ENCODE measurements at regions not wholly inside any gene's neighbourhood (a gene's known extent, or its start where the extent isn't known, plus 50 kb on each side); places are given as distances from the start of the nearest gene placed in this dataset.

DNA sequence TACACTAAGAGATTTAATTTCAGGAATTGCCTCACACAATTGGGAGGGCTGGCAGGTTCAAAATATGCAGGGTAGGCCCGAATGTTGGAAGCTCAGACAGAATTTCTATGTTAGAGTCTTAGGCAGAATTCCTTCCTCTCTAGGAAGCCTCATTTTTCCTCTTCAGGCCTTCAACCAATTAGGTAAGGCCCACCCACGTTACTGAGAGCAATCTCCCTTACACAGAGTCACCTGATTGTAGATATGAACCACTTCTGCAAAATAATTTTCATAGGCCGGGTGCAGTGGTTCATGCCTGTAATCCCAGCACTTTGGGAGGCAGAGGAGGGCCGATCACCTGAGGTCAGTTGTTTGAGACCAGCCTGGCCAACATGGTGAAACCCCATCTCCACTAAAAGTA lies 50.2 kb upstream of the HIVEP1 start:
- ChIA-PET CTCF (interaction anchor here in 1 of 2 donors (0.6 kb wide), 1 partner anchor 27 kb away, joined by 3 read pairs; no protein-coding TSS in a partner anchor), POLR2A (no interaction called here)
- no peak overlapping the region for H3K4me3 ChIP-seq (ENCODE audit: control insufficient read depth in 1 of 2, extremely low read depth in 1 of 2, low read length in 1 of 2)
- ATAC-seq (replicated peaks in 1 of 4) (no peak), DNase-seq (no peak)
- Mint-ChIP-seq H3K27me3 (no peaks in the 10 kb centered on the region), H3K36me3 (no peaks in the 10 kb centered on the region), H3K27ac (no peak overlapping the region), H3K9me3 (no peaks in the 10 kb centered on the region), H3K4me3 (no peak overlapping the region), H3K4me1 (no peaks in the 10 kb centered on the region)
- H3K27me3 ChIP-seq (replicated peaks in 1 of 2; ENCODE audit: control insufficient read depth in 2 of 2, extremely low read depth in 1 of 2, insufficient read depth in 2 of 2, low read length in 1 of 2): no peaks in the 10 kb centered on the region
- no peaks in the 10 kb centered on the region for H3K9me3 ChIP-seq
- WGBS (ENCODE audit: insufficient coverage): 100% methylated on average over 1 of the region's 4 CpGs
- no peaks in the 10 kb centered on the region for H3K4me1 ChIP-seq (ENCODE audit: control insufficient read depth in 1 of 2, extremely low read depth in 1 of 2, insufficient read depth in 2 of 2, low read length in 2 of 2)
- H3K36me3 ChIP-seq (ENCODE audit: control insufficient read depth in 2 of 2, extremely low read depth in 1 of 2, insufficient read depth in 1 of 2, low read length in 1 of 2): no peaks in the 10 kb centered on the region
- no peak overlapping the region for H3K27ac ChIP-seq (ENCODE audit: low read length)

DNA sequence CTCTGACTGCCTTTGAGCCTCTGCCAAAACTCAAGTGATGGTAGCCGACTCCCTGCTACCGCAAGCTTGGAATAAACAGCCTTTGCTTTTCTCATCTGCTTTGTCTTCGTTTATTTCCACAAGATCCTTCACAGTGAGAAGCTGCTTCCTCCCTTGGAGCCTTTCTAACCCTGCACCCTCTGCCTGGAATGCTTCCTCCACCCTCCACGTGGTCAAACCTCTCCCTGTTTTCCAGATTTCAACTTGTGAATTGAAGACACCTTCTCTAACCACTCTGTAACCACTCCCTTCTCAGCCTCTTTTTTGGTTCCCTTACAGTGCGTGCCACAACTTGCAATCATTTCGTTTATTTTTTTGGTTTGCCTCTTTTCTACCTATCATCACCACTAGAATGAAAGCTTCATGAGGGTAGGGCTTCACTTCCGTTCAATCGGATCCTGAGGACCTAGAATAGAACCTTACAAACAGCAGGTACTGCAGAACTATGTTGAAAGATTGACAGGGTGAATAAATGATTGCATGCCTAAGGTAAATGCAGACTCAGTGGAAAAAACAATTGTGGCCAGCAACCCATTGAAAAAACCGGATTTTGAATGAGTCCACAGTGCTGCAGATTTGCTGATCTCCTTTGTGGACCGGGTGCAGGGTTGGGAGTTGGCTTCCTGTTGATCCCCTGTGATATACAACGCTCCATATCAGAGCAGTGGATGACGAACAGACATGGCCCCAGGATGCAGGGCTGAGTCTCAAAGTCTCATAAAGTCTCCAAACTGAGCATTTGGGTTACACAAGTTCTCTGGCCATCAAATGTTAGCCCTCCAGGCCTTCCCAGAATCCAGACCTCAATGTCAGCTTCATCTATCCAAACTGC lies 51.0 kb upstream of the HIVEP1 start:
- no peak overlapping the region for H3K27ac Mint-ChIP-seq

DNA sequence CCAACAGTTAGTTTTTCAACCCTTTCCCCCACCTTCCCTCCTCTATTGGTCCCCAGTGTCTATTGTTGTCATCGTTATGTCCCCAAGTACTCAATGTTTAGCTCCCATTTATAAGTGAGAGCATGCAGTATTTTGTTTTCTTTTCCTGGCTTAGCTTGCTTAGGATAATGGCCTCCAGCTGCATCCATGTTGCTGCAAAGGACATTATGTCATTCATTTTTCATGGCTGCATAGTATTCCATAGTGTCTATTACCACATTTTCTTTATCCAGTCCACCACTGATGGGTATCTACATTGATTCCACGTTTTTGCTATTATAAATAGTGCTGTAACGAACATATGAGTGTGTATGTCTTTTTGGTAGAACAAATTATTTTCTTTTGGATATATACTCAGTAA lies 55.3 kb upstream of the HIVEP1 start:
- no peaks in the 10 kb centered on the region for H3K27me3 Mint-ChIP-seq
- Histone ChIP-seq H3K9me3 (no peaks in the 10 kb centered on the region), H3K27me3 (replicated peaks in 1 of 2; ENCODE audit: control insufficient read depth in 2 of 2, extremely low read depth in 1 of 2, insufficient read depth in 2 of 2, low read length in 1 of 2) (no peaks in the 10 kb centered on the region), H3K4me1 (ENCODE audit: control insufficient read depth in 1 of 2, extremely low read depth in 1 of 2, insufficient read depth in 2 of 2, low read length in 2 of 2) (no peaks in the 10 kb centered on the region), H3K4me3 (ENCODE audit: control insufficient read depth in 1 of 2, extremely low read depth in 1 of 2, low read length in 1 of 2) (no peak overlapping the region), H3K27ac (ENCODE audit: low read length) (no peak overlapping the region), H3K36me3 (ENCODE audit: control insufficient read depth in 2 of 2, extremely low read depth in 1 of 2, insufficient read depth in 1 of 2, low read length in 1 of 2) (no peaks in the 10 kb centered on the region)
- ATAC-seq (replicated peaks in 1 of 4) (no peak), DNase-seq (no peak)
- H3K36me3 Mint-ChIP-seq: no peaks in the 10 kb centered on the region
- H3K4me3 Mint-ChIP-seq: no peak overlapping the region
- ChIA-PET CTCF (no interaction called here), POLR2A (no interaction called here)
- WGBS (ENCODE audit: insufficient coverage): no CpG with 5 or more reads among the region's 3 CpGs
- H3K27ac Mint-ChIP-seq: no peak overlapping the region
- no peaks in the 10 kb centered on the region for H3K4me1 Mint-ChIP-seq
- no peaks in the 10 kb centered on the region for H3K9me3 Mint-ChIP-seq

More for the DNA sequence above, 51.0 kb upstream of the HIVEP1 start:
- Histone ChIP-seq H3K4me1 (ENCODE audit: control insufficient read depth in 1 of 2, extremely low read depth in 1 of 2, insufficient read depth in 2 of 2, low read length in 2 of 2) (no peaks in the 10 kb centered on the region), H3K4me3 (ENCODE audit: control insufficient read depth in 1 of 2, extremely low read depth in 1 of 2, low read length in 1 of 2) (no peak overlapping the region), H3K27me3 (replicated peaks in 1 of 2; ENCODE audit: control insufficient read depth in 2 of 2, extremely low read depth in 1 of 2, insufficient read depth in 2 of 2, low read length in 1 of 2) (no peaks in the 10 kb centered on the region), H3K27ac (ENCODE audit: low read length) (no peak overlapping the region), H3K9me3 (no peaks in the 10 kb centered on the region), H3K36me3 (ENCODE audit: control insufficient read depth in 2 of 2, extremely low read depth in 1 of 2, insufficient read depth in 1 of 2, low read length in 1 of 2) (no peaks in the 10 kb centered on the region)
- ChIA-PET CTCF (no interaction called here), POLR2A (no interaction called here)
- ATAC-seq (replicated peaks in 1 of 4): no peak
- Mint-ChIP-seq H3K9me3 (no peaks in the 10 kb centered on the region), H3K4me3 (no peak overlapping the region), H3K36me3 (no peaks in the 10 kb centered on the region), H3K27me3 (no peaks in the 10 kb centered on the region), H3K4me1 (no peaks in the 10 kb centered on the region)
- 82% methylated on average over 9 of the region's 12 CpGs for WGBS (ENCODE audit: insufficient coverage)
- no peak for DNase-seq

DNA sequence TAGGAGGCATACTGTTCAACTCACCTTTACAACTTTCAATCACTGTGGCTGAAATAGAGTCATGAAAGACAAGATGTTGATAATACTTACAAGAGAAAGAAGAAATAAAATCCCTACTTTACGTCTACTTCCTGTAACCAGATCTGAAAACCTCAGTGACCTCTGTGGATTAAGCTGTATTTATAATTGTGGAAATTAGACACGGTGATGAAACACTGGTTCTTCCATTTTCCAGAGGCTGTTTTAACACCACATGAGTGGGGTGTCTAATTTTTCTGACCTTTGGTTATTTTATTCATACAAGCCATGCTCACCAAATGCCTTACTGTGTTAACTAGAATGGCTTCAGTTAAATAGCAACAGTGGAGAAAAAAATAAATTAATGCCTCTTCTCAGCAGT lies 58.5 kb upstream of the HIVEP1 start:
- no peaks in the 10 kb centered on the region for H3K9me3 Mint-ChIP-seq
- no peak overlapping the region for H3K27ac ChIP-seq (ENCODE audit: low read length)
- WGBS (ENCODE audit: insufficient coverage): no CpG with 5 or more reads among the region's 2 CpGs
- no peak overlapping the region for H3K27ac Mint-ChIP-seq
- ChIA-PET CTCF (no interaction called here), POLR2A (no interaction called here)
- H3K27me3 ChIP-seq (replicated peaks in 1 of 2; ENCODE audit: control insufficient read depth in 2 of 2, extremely low read depth in 1 of 2, insufficient read depth in 2 of 2, low read length in 1 of 2): no peaks in the 10 kb centered on the region
- no peaks in the 10 kb centered on the region for H3K36me3 ChIP-seq (ENCODE audit: control insufficient read depth in 2 of 2, extremely low read depth in 1 of 2, insufficient read depth in 1 of 2, low read length in 1 of 2)
- H3K4me3 ChIP-seq (ENCODE audit: control insufficient read depth in 1 of 2, extremely low read depth in 1 of 2, low read length in 1 of 2): no peak overlapping the region
- no peaks in the 10 kb centered on the region for H3K9me3 ChIP-seq
- no peaks in the 10 kb centered on the region for H3K36me3 Mint-ChIP-seq
- ATAC-seq (replicated peaks in 1 of 4) (no peak), DNase-seq (no peak)
- no peaks in the 10 kb centered on the region for H3K4me1 ChIP-seq (ENCODE audit: control insufficient read depth in 1 of 2, extremely low read depth in 1 of 2, insufficient read depth in 2 of 2, low read length in 2 of 2)
- no peak overlapping the region for H3K4me3 Mint-ChIP-seq
- H3K27me3 Mint-ChIP-seq: no peaks in the 10 kb centered on the region
- H3K4me1 Mint-ChIP-seq: no peaks in the 10 kb centered on the region

GRCh38 chr6:11952316-11952715 lies 59.8 kb upstream of the HIVEP1 start:
- POLR2A ChIA-PET: no interaction called here
- no peaks in the 10 kb centered on the region for H3K27me3 Mint-ChIP-seq
- CTCF ChIA-PET: no interaction called here
- no peak overlapping the region for H3K27ac Mint-ChIP-seq
- H3K36me3 ChIP-seq (ENCODE audit: control insufficient read depth in 2 of 2, extremely low read depth in 1 of 2, insufficient read depth in 1 of 2, low read length in 1 of 2): no peaks in the 10 kb centered on the region
- H3K4me3 Mint-ChIP-seq: no peak overlapping the region
- H3K4me1 ChIP-seq (ENCODE audit: control insufficient read depth in 1 of 2, extremely low read depth in 1 of 2, insufficient read depth in 2 of 2, low read length in 2 of 2): no peaks in the 10 kb centered on the region
- H3K36me3 Mint-ChIP-seq: no peaks in the 10 kb centered on the region
- H3K9me3 ChIP-seq: no peaks in the 10 kb centered on the region
- no peaks in the 10 kb centered on the region for H3K27me3 ChIP-seq (replicated peaks in 1 of 2; ENCODE audit: control insufficient read depth in 2 of 2, extremely low read depth in 1 of 2, insufficient read depth in 2 of 2, low read length in 1 of 2)
- ATAC-seq (replicated peaks in 1 of 4): no peak
- DNase-seq: no peak
- no peaks in the 10 kb centered on the region for H3K9me3 Mint-ChIP-seq
- no peak overlapping the region for H3K27ac ChIP-seq (ENCODE audit: low read length)
- no peak overlapping the region for H3K4me3 ChIP-seq (ENCODE audit: control insufficient read depth in 1 of 2, extremely low read depth in 1 of 2, low read length in 1 of 2)
- no peaks in the 10 kb centered on the region for H3K4me1 Mint-ChIP-seq
- 83% methylated on average over 1 of the region's 2 CpGs for WGBS (ENCODE audit: insufficient coverage)

GRCh38 chr6:11951868-11952267 lies 60.2 kb upstream of the HIVEP1 start:
- H3K36me3 Mint-ChIP-seq: no peaks in the 10 kb centered on the region

More at GRCh38 chr6:11951868-11952267, 60.2 kb upstream of the HIVEP1 start:
- Histone ChIP-seq H3K27ac (ENCODE audit: low read length) (no peak overlapping the region), H3K4me3 (ENCODE audit: control insufficient read depth in 1 of 2, extremely low read depth in 1 of 2, low read length in 1 of 2) (no peak overlapping the region), H3K9me3 (no peaks in the 10 kb centered on the region), H3K27me3 (replicated peaks in 1 of 2; ENCODE audit: control insufficient read depth in 2 of 2, extremely low read depth in 1 of 2, insufficient read depth in 2 of 2, low read length in 1 of 2) (no peaks in the 10 kb centered on the region), H3K36me3 (ENCODE audit: control insufficient read depth in 2 of 2, extremely low read depth in 1 of 2, insufficient read depth in 1 of 2, low read length in 1 of 2) (no peaks in the 10 kb centered on the region), H3K4me1 (ENCODE audit: control insufficient read depth in 1 of 2, extremely low read depth in 1 of 2, insufficient read depth in 2 of 2, low read length in 2 of 2) (no peaks in the 10 kb centered on the region)
- H3K4me1 Mint-ChIP-seq: no peaks in the 10 kb centered on the region
- no peaks in the 10 kb centered on the region for H3K9me3 Mint-ChIP-seq
- ATAC-seq (replicated peaks in 1 of 4) (no peak), DNase-seq (no peak)
- POLR2A ChIA-PET: interaction anchor here in 1 of 2 donors (0.7 kb wide), 1 partner anchor 16 kb away, joined by 3 read pairs; no protein-coding TSS in a partner anchor
- no peak overlapping the region for H3K27ac Mint-ChIP-seq
- no peaks in the 10 kb centered on the region for H3K27me3 Mint-ChIP-seq
- no peak overlapping the region for H3K4me3 Mint-ChIP-seq
- no CpG with 5 or more reads among the region's 3 CpGs for WGBS (ENCODE audit: insufficient coverage)
- CTCF ChIA-PET: no interaction called here

Measured in T-cell (primary cell).